Stimulated activated naive CD4-positive, alpha-beta T cell treated with Interleukin-2 at 50 U/mL for 16 hours (primary cell): ENCODE measurements at regions not wholly inside any gene's neighbourhood (a gene's known extent, or its start where the extent isn't known, plus 50 kb on each side); places are given as distances from the start of the nearest gene placed in this dataset.

ENCODE experiments used
- DNase-seq: peaks from one replicate; lab custom pipeline; 2025; lab: John Stamatoyannopoulos, UW

- DNase-seq = no peak
Measured at GRCh38 chr7:25926009-25926408, 226.0 kb upstream of the NFE2L3 start.

DNA sequence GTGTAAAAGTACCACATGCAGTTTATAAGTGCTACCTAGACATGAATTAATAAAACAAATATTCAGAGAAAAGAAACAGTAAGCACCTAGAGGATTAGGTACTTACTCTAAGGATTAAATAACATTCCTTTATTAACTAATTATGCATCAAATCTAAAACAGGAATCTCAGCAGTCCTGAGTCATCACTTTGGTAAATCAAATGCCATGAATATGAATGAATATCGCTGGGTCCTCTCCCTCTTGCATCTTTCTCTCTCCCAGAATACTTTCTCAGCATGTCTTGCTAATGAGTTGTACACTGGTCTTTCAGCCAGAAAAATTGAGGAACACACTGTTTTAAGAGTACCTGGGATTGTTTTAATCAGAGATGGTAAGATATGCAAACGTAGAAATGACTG, 225.5 kb upstream of the NFE2L3 start:
- DNase-seq = no peak

- no peak for DNase-seq
Measured at GRCh38 chr7:25926891-25927625, 224.9 kb upstream of the NFE2L3 start.

DNA sequence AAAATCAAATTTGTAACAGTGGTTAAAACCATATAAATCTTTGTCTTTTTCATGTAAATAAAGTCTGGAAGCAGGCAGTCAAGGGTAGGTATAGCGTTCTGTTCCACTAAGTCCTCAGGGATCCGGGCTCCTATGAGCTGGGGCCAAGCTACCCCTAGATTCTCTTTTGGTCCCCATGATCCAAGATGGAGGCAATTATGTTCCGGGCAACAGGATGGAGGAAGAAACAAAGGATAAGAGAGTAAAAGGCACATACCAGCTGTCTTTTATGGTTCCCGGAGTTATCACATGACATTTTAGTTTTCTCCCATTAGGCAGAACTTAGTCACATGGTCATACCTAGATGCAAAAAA, 224.4 kb upstream of the NFE2L3 start:
- no peak for DNase-seq

DNA sequence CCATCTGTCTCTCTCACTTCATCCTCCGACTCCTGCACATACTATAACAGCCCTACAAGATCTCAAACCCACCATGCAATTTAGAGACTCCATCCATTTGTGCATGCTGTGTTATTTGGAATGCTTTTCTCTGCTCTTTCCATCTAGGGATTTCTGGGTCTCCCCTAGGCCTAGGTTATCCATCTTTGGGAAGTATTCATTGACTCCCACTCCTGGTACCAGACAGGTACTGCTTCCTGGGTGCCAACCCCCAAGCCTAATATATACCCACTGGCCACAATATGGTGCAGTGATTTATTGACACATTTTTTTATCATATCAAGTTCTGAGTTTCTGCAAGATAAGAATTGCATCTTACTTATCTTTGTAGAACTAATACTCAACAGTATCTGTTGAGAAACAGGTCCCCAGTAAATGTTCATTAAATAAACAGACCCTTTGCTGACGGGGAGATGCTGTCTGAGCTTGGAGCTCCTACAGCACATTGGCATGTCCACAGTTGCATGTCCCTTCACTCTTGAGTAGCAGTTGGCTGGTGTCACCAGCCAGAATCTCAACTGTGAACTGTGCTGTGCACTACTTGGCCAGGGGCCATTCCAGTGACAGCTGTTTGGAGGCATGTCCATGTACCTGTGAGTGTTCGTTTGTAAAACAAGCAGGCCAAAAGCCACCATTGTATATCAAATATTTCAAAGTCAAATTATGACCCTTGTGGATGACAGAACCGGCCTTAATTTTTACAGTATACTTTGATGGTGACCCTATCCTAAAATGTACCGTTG, 223.3 kb upstream of the NFE2L3 start:
- no peak for DNase-seq

DNA sequence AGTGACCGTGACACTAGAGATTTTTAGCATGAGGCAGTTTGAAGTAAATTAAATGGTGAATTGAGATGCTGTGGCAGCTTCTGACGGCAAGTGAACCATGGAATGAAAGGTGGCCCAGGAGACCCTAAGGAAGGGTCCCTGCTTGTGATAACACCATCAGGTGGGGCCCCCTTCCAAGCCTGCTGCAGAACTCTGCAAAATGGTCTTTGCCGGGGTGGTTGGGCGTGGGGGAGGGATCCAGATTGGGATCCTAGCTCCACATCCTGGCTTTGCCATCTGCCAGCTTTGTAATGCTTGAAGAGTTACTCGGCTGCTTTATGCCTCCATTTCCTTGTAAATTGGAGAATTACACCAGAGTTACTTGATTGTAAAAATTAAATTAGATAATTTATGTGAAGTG, 222.6 kb upstream of the NFE2L3 start:
- no peak for DNase-seq

- no peak for DNase-seq
Measured at GRCh38 chr7:25930492-25931048, 221.4 kb upstream of the NFE2L3 start.

GRCh38 chr7:25931156-25931555, 220.8 kb upstream of the NFE2L3 start:
- no peak for DNase-seq

DNA sequence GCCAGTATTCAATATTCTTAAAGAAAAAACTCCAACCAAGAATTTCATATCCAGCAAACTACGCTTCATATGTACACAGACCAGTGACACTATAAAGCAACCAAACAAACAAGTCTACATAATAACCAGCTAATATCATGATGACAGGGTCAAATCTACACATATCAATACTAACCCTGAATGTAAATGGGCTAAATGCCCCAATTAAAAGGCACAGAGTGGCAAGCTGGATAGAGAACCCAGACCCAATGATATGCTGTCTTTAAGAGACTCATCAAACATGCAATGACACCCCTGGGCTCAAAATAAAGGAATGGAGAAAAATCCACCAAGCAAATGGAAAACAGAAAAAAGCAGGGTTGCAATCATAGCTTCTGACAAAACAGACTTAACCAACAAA, 218.1 kb upstream of the NFE2L3 start:
- no peak for DNase-seq

DNA sequence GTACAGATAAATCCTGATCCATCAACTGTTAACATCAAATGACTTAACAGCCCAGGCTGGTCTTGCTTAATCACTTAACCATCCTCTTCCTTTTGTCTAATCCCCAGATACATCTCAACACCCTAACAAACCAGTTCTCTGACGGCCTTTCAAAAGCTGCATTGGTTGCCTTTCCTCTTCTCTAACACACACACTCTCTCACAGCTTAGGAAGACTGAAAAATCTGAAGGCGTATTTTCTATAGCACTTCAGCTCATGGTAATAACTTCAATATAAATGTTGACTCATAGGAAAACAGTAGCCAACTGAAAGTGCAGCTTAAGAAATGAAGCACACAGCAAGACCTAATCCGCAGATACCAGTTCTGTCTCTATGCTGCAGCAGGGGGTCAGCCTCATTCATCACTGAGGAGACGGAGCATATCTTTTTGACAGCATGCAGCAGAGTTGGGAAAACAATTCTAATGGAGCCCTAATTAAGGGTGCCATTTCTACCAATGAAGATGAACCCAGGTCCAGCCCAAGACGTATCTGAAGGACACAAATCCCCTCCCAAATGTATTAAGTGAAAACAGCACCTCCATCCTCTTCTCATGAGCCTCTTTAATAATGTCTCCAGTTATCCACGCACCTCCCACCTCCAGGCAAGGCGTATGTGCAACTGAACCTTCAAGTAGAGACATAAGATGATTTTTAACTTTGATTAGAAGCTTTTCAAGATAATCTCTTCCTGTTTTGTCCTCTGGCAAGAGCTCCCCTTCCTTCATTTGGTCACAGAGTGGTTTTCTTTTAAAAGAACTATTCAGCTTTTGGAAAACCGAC, 211.7 kb upstream of the NFE2L3 start:
- DNase-seq = no peak

GRCh38 chr7:25944777-25945515, 207.1 kb upstream of the NFE2L3 start:
- no peak for DNase-seq

GRCh38 chr7:25945608-25946007, 206.4 kb upstream of the NFE2L3 start:
- no peak for DNase-seq

- no peak for DNase-seq
Measured at GRCh38 chr7:25946181-25946580, 205.8 kb upstream of the NFE2L3 start.

DNA sequence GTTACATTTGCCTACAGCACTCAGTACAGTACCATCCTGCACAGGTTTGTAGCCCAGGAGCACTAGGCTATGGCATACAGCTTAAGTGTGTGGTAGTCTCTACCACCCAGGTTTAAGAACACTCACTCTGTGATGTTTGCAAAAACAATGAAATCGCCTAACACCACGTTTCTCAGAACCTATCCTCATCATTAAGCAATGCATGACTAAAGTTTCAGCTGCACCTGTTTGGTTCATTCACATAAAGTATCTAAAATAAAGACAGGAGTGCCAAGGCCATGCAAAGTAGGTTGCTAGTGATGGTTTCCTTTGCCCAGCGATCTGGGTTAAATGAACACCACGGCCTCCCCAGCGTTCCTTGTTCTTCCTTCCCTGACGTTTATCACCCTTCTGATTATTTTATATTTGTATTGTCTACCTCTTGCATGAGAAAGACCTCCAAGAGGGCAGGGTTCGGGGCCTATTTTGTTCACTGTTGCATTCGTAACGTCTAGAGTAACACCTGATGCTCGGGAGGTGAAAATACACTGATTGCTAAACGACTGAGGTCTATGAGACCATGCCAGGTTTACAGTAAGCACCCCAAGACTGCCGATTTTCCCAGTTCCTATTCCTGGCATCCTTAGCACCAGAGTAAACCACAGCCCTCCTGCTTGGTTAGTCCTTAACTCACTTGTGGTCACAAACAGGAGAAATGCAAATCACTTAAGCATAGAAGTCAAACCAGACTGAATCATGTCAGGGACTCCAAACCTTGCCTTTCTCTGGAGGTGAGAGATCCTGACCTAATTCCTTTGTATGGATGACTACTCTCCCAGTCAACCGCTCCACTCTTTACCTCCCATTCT, 204.1 kb upstream of the NFE2L3 start:
- no peak for DNase-seq

DNA sequence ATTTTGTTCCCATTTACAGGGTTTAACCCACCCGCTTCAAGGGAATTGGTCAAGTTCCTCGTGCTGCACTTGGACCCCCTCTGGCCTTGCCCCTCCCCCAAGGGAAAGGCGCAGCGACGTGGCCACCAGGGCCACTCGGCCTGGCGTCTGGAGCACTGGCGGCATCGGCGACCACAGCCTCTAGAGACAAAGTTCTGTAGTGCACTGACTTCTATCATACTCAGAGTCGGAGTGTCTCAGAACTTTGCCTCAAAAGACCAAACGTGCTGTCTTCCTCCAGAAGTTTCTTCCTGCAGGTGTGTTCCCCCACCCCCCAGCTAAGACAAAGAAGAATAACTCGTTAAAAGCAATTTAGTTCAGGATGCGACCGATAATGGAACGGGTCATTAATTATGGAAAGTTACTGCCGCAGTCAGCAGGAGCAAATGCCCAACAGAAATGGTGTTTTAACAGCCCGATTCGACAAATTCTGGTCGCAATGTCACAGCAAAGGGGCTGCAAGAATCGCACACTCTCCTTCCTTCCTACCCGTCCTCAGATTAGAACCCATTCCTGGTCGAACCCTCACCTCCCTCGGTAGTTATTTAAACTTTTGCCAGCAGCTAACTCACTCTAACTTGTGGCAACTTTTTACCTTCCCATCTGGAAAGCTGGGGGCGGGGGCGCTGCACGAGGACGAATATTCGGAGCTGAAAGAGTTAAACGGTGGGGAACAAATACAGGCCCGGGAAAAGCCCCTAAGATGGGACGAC, 202.1 kb upstream of the NFE2L3 start:
- DNase-seq = no peak

GRCh38 chr7:25950488-25951413, 201.2 kb upstream of the NFE2L3 start:
- peak; percentile 80 for DNase-seq

GRCh38 chr7:25951414-25952260, 200.4 kb upstream of the NFE2L3 start:
- no peak for DNase-seq
